ENCODE measurements at regions not wholly inside any gene's neighbourhood (a gene's known extent, or its start where the extent isn't known, plus 50 kb on each side); places are given as distances from the start of the nearest gene placed in this dataset.

DNA sequence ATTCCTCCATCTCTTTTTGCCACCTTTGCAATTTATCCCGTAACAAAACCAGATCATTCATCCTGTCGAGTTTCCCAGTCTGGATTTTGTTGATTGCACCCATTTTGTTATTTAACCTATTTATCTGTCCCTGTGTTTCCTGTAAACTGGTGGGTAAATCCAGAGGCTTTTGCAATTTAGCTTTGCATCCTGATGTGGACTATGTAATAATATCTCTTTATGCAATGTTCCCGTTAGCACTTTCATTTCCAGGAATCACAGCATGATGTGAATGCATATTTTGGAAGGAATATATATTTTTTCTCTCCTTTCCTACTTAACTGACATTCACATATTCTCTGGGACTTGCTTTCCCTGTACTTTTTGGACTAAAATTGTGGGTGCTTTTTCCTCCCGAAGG lies 240.3 kb upstream of the GAS1 start:
- no peak for DNase-seq (ENCODE audit: low read depth in 1 of 2, low spot score in 1 of 2)
- no peaks in the 10 kb centered on the region for H3K27me3 ChIP-seq (ENCODE audit: insufficient read depth, poor library complexity, severe bottlenecking)
- no peak overlapping the region for H3K4me3 ChIP-seq (replicated peaks; ENCODE audit: insufficient read depth, low read length)
- TF ChIP-seq POLR2AphosphoS5 (IDR thresholded peaks at IDR 0.05; ENCODE audit: low read depth) = no peak
- TF ChIP-seq GABPA (IDR thresholded peaks at IDR 0.05; ENCODE audit: low read depth) = no peak
- no peak for TF ChIP-seq REST (IDR thresholded peaks at IDR 0.05; ENCODE audit: insufficient replicate concordance, low read depth)
- TF ChIP-seq SPI1 (IDR thresholded peaks at IDR 0.05; ENCODE audit: borderline replicate concordance, low read depth) = no peak
- no peak overlapping the region for H3K27ac ChIP-seq (replicated peaks)

DNA sequence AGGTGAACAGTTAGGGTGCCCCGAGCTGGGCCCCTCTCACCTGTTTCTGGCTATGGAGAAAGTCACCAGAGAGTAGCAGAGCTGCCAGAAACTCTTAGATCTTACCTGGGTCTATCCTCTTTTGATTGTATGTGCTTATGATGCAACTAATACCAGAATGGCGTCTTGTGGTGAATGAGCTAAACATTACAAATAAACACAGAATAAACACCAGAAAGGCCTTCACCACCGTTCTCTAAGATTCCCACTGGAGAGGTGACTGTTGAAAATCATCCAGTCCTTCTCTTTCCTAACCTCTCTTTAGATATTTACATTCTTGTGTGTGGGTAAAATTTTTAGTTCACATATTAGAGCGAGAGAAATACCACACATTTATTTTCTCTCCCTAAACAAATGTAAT lies 241.7 kb upstream of the GAS1 start:
- no peak for DNase-seq (ENCODE audit: low read depth in 1 of 2, low spot score in 1 of 2)
- TF ChIP-seq, protein P1, sequence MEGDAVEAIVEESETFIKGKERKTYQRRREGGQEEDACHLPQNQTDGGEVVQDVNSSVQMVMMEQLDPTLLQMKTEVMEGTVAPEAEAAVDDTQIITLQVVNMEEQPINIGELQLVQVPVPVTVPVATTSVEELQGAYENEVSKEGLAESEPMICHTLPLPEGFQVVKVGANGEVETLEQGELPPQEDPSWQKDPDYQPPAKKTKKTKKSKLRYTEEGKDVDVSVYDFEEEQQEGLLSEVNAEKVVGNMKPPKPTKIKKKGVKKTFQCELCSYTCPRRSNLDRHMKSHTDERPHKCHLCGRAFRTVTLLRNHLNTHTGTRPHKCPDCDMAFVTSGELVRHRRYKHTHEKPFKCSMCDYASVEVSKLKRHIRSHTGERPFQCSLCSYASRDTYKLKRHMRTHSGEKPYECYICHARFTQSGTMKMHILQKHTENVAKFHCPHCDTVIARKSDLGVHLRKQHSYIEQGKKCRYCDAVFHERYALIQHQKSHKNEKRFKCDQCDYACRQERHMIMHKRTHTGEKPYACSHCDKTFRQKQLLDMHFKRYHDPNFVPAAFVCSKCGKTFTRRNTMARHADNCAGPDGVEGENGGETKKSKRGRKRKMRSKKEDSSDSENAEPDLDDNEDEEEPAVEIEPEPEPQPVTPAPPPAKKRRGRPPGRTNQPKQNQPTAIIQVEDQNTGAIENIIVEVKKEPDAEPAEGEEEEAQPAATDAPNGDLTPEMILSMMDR (IDR thresholded peaks at IDR 0.05; ENCODE audit: insufficient read depth, low read length) = no peak
- TF ChIP-seq POLR2AphosphoS5 (IDR thresholded peaks at IDR 0.05; ENCODE audit: low read depth) (no peak), GABPA (IDR thresholded peaks at IDR 0.05; ENCODE audit: low read depth) (no peak), REST (IDR thresholded peaks at IDR 0.05; ENCODE audit: insufficient replicate concordance, low read depth) (no peak), SPI1 (IDR thresholded peaks at IDR 0.05; ENCODE audit: borderline replicate concordance, low read depth) (no peak)
- H3K27me3 ChIP-seq (ENCODE audit: insufficient read depth, poor library complexity, severe bottlenecking) = no peaks in the 10 kb centered on the region
- no peak overlapping the region for H3K27ac ChIP-seq (replicated peaks)
- H3K4me3 ChIP-seq (replicated peaks; ENCODE audit: insufficient read depth, low read length) = no peak overlapping the region

DNA sequence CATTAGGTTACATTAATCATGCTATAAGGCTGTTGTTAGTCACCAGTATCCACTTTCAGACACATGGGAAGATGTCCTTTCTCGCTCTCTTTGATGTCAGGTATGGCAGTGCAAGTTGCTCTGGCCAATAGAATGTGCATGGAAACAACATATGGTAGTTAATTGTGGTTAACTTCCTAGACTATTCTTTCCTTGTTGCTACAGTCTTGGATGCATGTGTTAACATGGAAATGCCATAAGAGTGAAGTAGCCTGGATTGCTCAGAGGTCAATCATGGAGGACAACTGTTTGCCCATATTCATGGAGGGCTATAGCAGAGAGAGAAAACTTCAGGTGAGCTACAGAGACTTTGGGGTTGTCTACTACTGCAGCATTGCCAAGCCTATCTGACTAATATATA lies 245.8 kb upstream of the GAS1 start:
- no peak overlapping the region for H3K4me3 ChIP-seq (replicated peaks; ENCODE audit: insufficient read depth, low read length)
- DNase-seq (ENCODE audit: low read depth in 1 of 2, low spot score in 1 of 2) = no peak
- TF ChIP-seq, protein P1 (IDR thresholded peaks at IDR 0.05; ENCODE audit: insufficient read depth, low read length) = no peak
- no peak for TF ChIP-seq SPI1 (IDR thresholded peaks at IDR 0.05; ENCODE audit: borderline replicate concordance, low read depth)
- TF ChIP-seq POLR2AphosphoS5 (IDR thresholded peaks at IDR 0.05; ENCODE audit: low read depth) = no peak
- TF ChIP-seq GABPA (IDR thresholded peaks at IDR 0.05; ENCODE audit: low read depth) = no peak
- TF ChIP-seq REST (IDR thresholded peaks at IDR 0.05; ENCODE audit: insufficient replicate concordance, low read depth) = no peak
- peaks cover 11% of the 10 kb centered on the region for H3K27me3 ChIP-seq (ENCODE audit: insufficient read depth, poor library complexity, severe bottlenecking)
- no peak overlapping the region for H3K27ac ChIP-seq (replicated peaks)
